Naive thymus-derived CD8-positive, alpha-beta T cell (primary cell): ENCODE measurements at regions not wholly inside any gene's neighbourhood (a gene's known extent, or its start where the extent isn't known, plus 50 kb on each side); places are given as distances from the start of the nearest gene placed in this dataset.
A peak's percentile ranks its signal among the peaks of the same experiment; 100 is the strongest.
"Not testable (repeated sequence)": the region's sequence is repeated elsewhere in the genome, so short reads cannot be mapped to it uniquely, and the experiment has no call there.

Experiments
- ATAC-seq, 2 donors: fragments of 150-1000 bp; cut with Tn5 transposase in 1 of 2; sonication (Bioruptor Pico), chemical (Tn5 transposase) in 1 of 2; 1 replicate in 1 of 2; 2 replicates in 1 of 2; pipeline ENCODE4 v1.10.0; 2021; ENCODE audit warnings: mild to moderate bottlenecking in 2 of 2, moderate library complexity in 2 of 2
- POLR2A ChIA-PET: fragments of 350-600 bp; sonication (Branson Sonifier 250); formaldehyde crosslinking; loops from one replicate; lab custom pipeline; 2021; ENCODE audit warnings: antibody characterized with exemption; lab: Charles Lee
- DNase-seq, 10 donors: peaks; one replicate each; pipeline versions ENCODE4 v3.0.0 to v3.0.0-alpha.2; 2020 to 2022
- H3K27ac Mint-ChIP-seq, 10 donors: one replicate each; pipeline ENCODE4 v1.8.0; 2020 to 2022; ENCODE audit warnings: mild to moderate bottlenecking in 10 of 10, mixed read lengths in 10 of 10, moderate library complexity in 4 of 10, inconsistent platforms in 1 of 10
- H3K27me3 Mint-ChIP-seq, 5 donors: one replicate each; pipeline ENCODE4 v1.8.0; 2021 to 2022; ENCODE audit warnings: mixed read lengths in 5 of 5
- H3K36me3 Mint-ChIP-seq, 3 donors: one replicate each; pipeline ENCODE4 v1.8.0; 2020 to 2022; ENCODE audit warnings: mixed read lengths in 3 of 3, mild to moderate bottlenecking in 2 of 3, inconsistent platforms in 1 of 3
- H3K4me1 Mint-ChIP-seq, 4 donors: one replicate each; pipeline ENCODE4 v1.8.0; 2021 to 2022; ENCODE audit warnings: mixed read lengths in 4 of 4
- H3K4me3 Mint-ChIP-seq, 10 donors: one replicate each; pipeline ENCODE4 v1.8.0; 2020 to 2022; ENCODE audit warnings: mild to moderate bottlenecking in 10 of 10, mixed read lengths in 10 of 10, moderate library complexity in 6 of 10, inconsistent platforms in 1 of 10
- H3K9me3 Mint-ChIP-seq, 9 donors: one replicate each; pipeline ENCODE4 v1.8.0; 2020 to 2022; ENCODE audit warnings: mixed read lengths in 9 of 9, mild to moderate bottlenecking in 3 of 9, inconsistent platforms in 1 of 9, moderate library complexity in 1 of 9

DNA sequence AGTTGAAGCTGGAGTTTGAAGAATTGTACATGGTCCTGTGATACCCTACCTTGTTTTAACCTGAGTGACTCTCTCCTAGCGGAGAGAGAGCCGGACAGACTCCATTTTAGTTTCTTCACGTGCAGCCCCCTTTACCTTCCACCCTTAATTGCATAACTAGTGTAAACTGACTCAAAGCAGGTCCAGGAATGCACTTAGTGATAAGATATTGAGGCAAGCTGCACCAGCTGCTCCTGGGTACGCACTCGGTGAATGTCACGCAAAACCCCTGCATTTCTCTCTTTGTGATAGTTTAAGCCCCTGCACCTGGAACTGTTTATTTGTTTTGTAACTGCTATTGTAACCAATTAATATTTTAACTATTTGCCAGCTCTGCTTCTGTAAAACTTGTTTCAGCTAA lies 1620.5 kb downstream of the SPATA31A7 start:
- peaks cover 10 to 64% (median 34%) of the 10 kb centered on the region in 5 donors for H3K27me3 Mint-ChIP-seq
- H3K4me1 Mint-ChIP-seq, H3K27ac Mint-ChIP-seq, DNase-seq, ATAC-seq, POLR2A ChIA-PET, H3K4me3 Mint-ChIP-seq: not testable (repeated sequence)
- peaks cover 0 to 11% (median 4%) of the 10 kb centered on the region in 3 donors for H3K36me3 Mint-ChIP-seq
- peaks cover 0 to 12% (median 3%) of the 10 kb centered on the region in 9 donors for H3K9me3 Mint-ChIP-seq

DNA sequence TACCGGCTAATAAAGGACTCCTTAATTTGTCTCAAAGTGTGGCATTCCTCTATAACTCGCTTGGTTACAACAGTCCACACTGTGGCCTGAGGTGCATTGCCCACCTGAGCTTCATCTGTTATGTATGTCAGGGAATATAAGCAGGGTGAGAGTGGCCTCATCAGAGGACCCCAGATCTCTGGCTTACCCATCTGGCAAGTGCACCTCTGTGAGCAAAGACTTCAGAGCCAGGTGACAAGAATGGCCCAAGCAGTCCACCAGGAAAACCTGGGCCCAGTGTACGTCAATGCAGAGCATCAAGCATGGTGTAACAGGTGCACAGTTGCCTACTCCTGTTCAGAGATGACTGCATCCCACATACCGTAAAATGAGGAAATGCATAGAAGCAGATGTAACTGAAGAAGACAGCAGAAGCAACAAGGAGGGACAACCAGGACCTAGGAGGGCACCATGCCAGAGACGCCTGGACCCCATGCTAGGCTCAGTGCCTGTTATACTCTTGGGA lies 1621.0 kb downstream of the SPATA31A7 start:
- Mint-ChIP-seq H3K9me3 (peaks cover 0 to 12% (median 3%) of the 10 kb centered on the region in 9 donors), H3K36me3 (peaks cover 0 to 11% (median 4%) of the 10 kb centered on the region in 3 donors), H3K27me3 (peaks cover 6 to 64% (median 30%) of the 10 kb centered on the region in 5 donors)
- DNase-seq, H3K4me3 Mint-ChIP-seq, ATAC-seq, H3K27ac Mint-ChIP-seq, POLR2A ChIA-PET, H3K4me1 Mint-ChIP-seq: not testable (repeated sequence)

DNA sequence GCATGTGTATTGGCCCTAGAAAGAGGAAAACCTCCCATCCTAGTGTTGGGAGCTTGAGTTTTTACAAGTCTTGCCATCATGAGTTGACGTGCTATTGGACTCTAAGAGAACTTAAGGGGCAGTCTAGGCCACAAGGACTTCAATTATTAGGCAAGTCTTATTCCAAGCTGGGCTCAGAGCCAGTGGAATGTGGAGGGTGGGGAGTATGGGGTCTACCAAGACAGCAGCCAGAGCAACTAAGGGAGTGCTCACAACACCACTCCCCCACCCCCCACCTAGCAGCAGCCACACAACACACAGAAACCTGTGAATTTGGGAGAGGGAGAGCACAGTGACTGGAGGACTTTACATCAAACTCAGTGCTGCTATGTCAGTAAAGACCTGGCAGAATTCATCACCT lies 1625.6 kb downstream of the SPATA31A7 start:
- H3K9me3 Mint-ChIP-seq = peaks cover 0 to 25% (median 3%) of the 10 kb centered on the region in 9 donors
- peaks cover 8 to 66% (median 36%) of the 10 kb centered on the region in 5 donors for H3K27me3 Mint-ChIP-seq
- H3K4me3 Mint-ChIP-seq, DNase-seq, H3K27ac Mint-ChIP-seq, ATAC-seq, POLR2A ChIA-PET, H3K4me1 Mint-ChIP-seq, H3K36me3 Mint-ChIP-seq: not testable (repeated sequence)

DNA sequence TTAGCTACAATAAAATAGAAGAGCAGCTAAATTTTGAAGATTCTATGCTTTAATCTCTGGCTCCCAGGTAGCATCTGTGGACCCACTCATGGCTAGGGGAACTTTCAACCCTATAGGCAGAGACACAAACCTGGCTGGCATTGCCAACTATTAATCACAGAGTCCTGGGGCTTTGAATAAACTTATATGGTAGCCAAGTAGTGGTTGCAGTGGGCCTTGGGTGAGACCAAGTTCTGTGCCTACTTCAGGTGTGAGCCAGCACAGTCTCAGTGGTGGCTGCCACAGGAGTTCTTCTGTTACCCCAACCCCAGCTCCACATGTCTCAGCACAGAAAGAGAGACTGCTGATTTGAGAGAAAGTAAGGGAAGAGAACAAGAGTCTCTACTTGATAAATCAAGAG lies 1626.5 kb downstream of the SPATA31A7 start:
- DNase-seq, H3K4me3 Mint-ChIP-seq, POLR2A ChIA-PET, ATAC-seq, H3K4me1 Mint-ChIP-seq, H3K27ac Mint-ChIP-seq, H3K36me3 Mint-ChIP-seq: not testable (repeated sequence)
- H3K9me3 Mint-ChIP-seq = peaks cover 0 to 25% (median 3%) of the 10 kb centered on the region in 9 donors
- peaks cover 8 to 59% (median 29%) of the 10 kb centered on the region in 5 donors for H3K27me3 Mint-ChIP-seq

DNA sequence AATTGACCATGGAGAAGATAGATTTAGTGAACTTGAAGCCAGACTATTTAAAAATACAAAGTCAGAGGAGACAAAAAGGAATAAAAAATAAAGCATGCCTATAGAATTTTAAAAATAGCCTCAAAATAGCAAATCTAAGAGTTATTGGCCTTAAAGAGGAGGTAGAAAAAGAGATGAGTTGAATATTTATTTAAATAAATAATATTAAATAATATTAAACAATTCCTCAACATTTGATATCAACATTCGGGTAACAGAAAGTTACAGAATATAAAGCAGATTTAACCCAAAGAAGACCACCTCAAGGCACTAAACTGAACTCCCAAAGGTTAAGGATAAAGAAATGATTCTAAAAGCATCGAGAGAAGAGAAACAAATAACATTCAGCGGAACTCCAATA lies 1627.4 kb downstream of the SPATA31A7 start:
- H3K4me3 Mint-ChIP-seq, DNase-seq, H3K27ac Mint-ChIP-seq, POLR2A ChIA-PET, ATAC-seq, H3K4me1 Mint-ChIP-seq, H3K36me3 Mint-ChIP-seq: not testable (repeated sequence)
- Mint-ChIP-seq H3K27me3 (peaks cover 8 to 59% (median 29%) of the 10 kb centered on the region in 5 donors), H3K9me3 (peaks cover 0 to 25% (median 3%) of the 10 kb centered on the region in 9 donors)

DNA sequence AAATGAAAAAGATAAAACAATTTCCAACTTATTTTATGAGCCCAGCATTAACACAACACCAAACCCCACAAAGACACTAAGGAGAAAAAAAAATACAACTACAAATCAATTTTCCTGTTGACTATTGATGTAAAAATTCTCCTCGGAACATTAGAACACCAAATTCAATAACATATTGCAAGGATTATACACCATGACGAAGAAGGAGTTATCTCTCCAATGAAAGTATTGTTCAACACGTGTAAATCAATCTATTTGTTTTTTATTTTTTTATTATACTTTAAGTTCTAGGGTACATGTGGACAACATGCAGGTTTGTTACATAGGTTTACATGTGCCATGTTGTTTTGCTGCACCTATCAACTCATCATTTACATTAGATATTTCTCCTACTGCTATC lies 1632.3 kb downstream of the SPATA31A7 start:
- H3K4me3 Mint-ChIP-seq, ATAC-seq: not testable (repeated sequence)

DNA sequence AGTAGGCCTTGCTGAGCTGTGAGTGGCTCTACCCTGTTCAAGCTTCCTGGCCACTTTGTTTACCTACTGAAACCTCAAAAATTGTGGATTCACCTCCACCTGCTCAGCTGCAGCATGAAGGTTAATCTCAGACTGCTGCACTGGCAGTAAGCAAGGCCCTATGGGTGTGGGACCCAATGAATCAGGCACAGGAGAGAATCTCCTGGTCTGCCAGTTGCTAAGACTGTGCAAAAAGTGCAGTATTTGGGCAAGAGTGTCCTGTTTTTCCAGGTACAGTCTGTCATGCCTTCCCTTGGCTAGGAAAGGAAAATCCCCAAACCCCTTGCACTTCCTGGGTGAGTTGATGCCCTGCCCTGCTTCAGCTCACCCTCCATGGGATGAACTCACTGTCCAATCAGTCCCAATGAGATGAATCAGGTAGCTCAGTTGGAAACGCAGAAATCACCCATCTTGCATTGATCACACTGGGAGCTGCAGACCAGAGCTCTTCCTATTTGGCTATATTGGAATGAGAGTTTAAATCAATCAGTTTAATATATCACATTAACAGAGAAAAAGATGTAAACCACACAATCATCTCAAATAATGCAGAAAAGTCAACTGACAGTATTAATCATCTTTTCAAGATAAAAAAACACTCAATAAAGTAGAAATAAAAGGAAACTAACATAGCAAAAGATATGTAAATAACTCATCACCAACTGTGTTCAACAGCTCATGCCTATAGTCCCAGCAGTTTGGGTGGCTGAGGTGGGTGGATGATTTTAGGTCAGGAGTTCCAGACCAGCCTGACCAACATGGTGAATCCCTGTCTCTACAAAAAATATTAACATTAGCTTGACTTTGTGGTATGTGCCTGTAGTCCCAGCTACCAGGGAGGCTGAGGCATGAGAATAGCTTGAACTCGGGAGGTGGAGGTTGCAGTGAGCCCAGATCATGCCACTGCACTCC lies 1638.4 kb downstream of the SPATA31A7 start:
- H3K4me1 Mint-ChIP-seq, DNase-seq, POLR2A ChIA-PET, H3K27ac Mint-ChIP-seq, H3K4me3 Mint-ChIP-seq, H3K36me3 Mint-ChIP-seq, ATAC-seq: not testable (repeated sequence)
- H3K27me3 Mint-ChIP-seq = peaks cover 6 to 14% (median 9%) of the 10 kb centered on the region in 5 donors
- H3K9me3 Mint-ChIP-seq = peaks cover 0 to 11% (median 3%) of the 10 kb centered on the region in 9 donors

More for the DNA sequence above, 1632.3 kb downstream of the SPATA31A7 start:
- DNase-seq, H3K4me1 Mint-ChIP-seq, POLR2A ChIA-PET, H3K27ac Mint-ChIP-seq, H3K36me3 Mint-ChIP-seq: not testable (repeated sequence)
- peaks cover 4 to 19% (median 11%) of the 10 kb centered on the region in 5 donors for H3K27me3 Mint-ChIP-seq
- H3K9me3 Mint-ChIP-seq = peaks cover 0 to 19% (median 6%) of the 10 kb centered on the region in 9 donors

DNA sequence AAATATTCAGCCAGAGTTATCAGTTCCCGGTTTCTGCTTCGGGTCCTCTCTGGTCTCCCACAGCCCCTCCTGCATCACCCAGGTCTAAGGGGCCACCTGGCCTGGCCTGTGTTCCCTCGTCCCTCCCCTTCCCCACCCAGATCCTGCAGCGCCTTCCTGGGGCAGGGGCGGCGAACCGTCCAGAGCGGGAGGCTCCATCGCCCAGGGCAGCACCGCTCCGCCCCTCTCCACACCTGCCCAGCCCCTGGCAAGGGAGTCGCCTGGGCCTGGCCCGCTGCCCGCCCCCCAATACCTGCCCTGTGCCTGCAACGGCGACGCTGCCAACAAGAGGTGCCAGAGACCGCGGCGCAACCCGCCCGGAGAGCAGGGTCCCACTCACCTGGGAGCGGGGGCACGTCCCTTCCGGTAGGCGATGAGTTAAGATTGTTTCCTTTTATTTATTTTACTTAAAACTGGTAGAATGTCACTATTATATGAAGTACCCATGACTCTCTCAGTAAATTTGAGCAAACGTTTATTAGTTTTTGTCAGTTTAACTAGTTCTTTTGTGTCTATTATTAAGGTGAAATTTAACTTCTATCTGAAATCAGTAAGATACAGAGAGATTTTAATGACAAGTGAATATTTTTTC lies 1641.1 kb downstream of the SPATA31A7 start:
- H3K4me3 Mint-ChIP-seq, H3K9me3 Mint-ChIP-seq, ATAC-seq, POLR2A ChIA-PET, DNase-seq, H3K36me3 Mint-ChIP-seq, H3K27ac Mint-ChIP-seq, H3K4me1 Mint-ChIP-seq: not testable (repeated sequence)
- H3K27me3 Mint-ChIP-seq = peaks cover 4 to 14% (median 6%) of the 10 kb centered on the region in 5 donors

DNA sequence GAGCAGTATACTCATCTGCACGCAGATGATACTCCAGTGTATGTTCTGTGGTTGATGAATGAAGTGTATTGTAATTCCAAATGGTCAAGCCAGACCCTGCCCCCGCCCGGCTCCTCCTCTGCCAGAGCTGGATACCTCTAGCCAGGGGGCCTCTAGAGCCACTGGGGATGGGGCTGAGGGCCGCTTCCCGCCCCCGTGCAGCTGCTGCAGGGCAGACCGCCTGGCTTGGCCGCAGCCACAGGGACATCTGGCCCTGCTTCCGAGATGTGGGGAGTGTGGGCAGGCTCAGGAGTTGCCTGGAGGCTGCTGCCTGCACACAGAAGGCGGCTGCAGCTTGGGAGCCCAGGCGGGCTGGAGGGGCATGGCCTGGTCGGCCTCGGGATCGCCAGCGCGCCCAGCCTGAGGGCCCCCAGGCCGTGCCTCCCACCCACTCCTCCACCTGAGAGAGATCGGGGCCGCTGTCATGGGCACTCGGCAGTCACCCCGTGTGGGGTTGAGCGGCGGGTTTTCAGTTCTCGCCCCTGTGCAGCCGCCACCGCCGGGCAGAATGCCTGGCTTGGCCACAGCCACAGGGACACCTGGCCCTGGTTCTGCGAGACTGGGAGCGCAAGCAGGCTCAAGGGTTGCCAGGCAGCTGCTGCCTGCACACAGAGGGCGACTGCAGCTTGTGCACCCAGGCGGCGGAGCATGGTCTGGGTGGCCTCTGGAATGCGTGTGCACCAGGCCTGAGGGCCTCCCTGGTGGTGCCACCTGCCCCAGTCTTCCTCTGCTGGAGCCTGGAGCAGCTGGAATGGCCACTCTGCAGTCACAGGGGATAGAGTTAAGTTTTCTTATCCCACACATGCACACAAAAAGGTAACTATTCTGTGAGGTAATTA lies 1643.7 kb downstream of the SPATA31A7 start:
- H3K4me3 Mint-ChIP-seq, DNase-seq, H3K4me1 Mint-ChIP-seq, H3K36me3 Mint-ChIP-seq, H3K9me3 Mint-ChIP-seq, ATAC-seq, POLR2A ChIA-PET, H3K27ac Mint-ChIP-seq: not testable (repeated sequence)
- peaks cover 2 to 11% (median 6%) of the 10 kb centered on the region in 5 donors for H3K27me3 Mint-ChIP-seq

DNA sequence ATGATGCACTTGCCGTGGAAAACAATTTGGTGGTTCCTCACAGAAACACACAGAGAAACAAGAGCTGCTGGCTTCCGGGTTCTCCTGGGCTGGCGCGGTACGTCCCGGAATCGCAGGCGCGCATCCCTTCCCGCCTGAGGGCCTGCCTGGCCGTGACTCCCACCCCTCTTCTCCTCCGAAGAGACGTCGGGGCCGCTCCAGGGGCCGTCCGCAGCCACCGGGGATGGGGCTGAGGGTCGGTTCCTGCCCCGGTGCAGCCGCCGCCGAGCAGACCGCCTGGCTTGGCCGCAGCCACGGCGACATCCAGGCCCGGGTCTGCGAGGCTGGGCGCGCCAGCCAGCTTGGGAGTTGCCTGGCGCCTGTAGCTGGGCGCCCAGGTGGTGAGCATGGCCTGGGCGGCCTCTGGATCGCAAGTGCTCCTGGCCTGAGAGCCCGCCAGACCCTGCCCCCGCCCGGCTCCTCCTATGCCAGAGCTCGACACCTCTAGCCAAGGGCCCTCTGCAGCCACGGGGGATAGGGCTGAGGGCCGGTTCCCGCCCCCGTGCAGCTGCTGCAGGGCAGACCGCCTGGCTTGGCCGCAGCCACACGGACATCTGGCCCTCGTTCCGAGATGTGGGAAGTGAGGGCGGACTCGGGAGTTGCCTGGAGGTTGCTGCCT lies 1647.5 kb downstream of the SPATA31A7 start:
- peak overlapping the region in 1 of 10 donors; percentile 15 for H3K27ac Mint-ChIP-seq
- H3K36me3 Mint-ChIP-seq, H3K27me3 Mint-ChIP-seq, ATAC-seq, H3K4me1 Mint-ChIP-seq, POLR2A ChIA-PET, H3K9me3 Mint-ChIP-seq: not testable (repeated sequence)
- H3K4me3 Mint-ChIP-seq = peak overlapping the region in 6 of 10 donors; percentile 26 to 57 (median 36)
- DNase-seq = peak in 4 of 10 donors; percentile 19 to 64 (median 41)

DNA sequence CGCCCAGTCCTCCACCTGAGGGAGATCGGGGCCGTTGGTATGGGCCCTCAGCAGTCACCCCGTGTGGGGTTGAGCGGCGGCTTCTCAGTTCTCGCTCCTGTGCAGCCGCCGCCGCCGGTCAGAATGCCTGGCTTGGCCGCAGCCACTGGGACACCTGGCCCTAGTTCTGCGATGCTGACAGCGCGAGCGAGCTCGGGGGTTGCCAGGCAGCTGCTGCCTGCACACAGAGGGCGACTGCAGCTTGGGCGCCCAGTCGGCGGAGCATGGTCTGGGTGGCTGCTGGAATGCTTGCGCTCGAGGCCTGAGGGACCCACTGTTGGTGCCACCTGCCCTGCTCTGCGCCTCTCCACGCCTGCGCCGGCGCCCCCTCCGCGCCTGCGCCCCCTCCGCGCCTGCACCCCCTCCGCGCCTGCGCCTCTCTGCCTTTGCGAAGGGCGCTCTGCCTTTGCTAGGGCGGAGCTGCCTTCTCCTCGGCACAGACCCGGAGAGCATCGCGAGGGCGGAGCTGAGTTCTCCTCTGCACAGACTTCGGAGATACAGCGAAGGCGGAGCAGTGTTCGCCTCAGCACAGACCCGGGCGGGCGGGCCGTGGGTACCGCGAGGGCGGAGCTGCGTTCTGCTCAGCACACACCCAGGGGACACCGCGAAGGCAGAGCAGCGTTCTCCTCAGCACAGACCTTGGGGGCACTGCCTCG lies 1648.3 kb downstream of the SPATA31A7 start:
- peaks cover 4 to 10% (median 6%) of the 10 kb centered on the region in 9 donors for H3K9me3 Mint-ChIP-seq
- H3K4me3 Mint-ChIP-seq = peak overlapping the region; percentile 79 to 92 (median 89)
- H3K27ac Mint-ChIP-seq = peak overlapping the region in 9 of 10 donors; percentile 80 to 94 (median 87)
- DNase-seq (peak; percentile 83 to 96 (median 93)), ATAC-seq (peak; percentile 98 to 99)
- peaks cover 7 to 16% (median 14%) of the 10 kb centered on the region in 5 donors for H3K27me3 Mint-ChIP-seq
- H3K4me1 Mint-ChIP-seq, H3K36me3 Mint-ChIP-seq, POLR2A ChIA-PET: not testable (repeated sequence)
